ENCODE measurements at regions not wholly inside any gene's neighbourhood (a gene's known extent, or its start where the extent isn't known, plus 50 kb on each side); places are given as distances from the start of the nearest gene placed in this dataset.
"Not testable (repeated sequence)": the region's sequence is repeated elsewhere in the genome, so short reads cannot be mapped to it uniquely, and the experiment has no call there.

GRCh38 chr14:56059054-56059453 is 59.2 kb upstream of the PELI2 start:
- intact Hi-C loops (cut with DNase I), result no loop called here
- ATAC-seq, result no peak
- DNase-seq, result no peak

GRCh38 chr14:56061051-56061450 is 57.2 kb upstream of the PELI2 start:
- Histone ChIP-seq H3K4me3 (no peak overlapping the region), H3K27me3 (no peaks in the 10 kb centered on the region), H3K27ac (no peak overlapping the region), H3K4me1 (no peaks in the 10 kb centered on the region), H3K9me3 (no peaks in the 10 kb centered on the region), H3K36me3 (no peaks in the 10 kb centered on the region)
- WGBS (ENCODE audit: insufficient coverage, low coverage, low lambda C conversion rate, missing lambda C conversion rate), result 55% methylated on average over 4 of the region's 4 CpGs
- ATAC-seq (no peak), DNase-seq (no peak)
- intact Hi-C loops (cut with DNase I), result no loop called here
- TF ChIP-seq POLR2A (IDR thresholded peaks at IDR 0.05) (no peak), CTCF (IDR thresholded peaks at IDR 0.05) (no peak)

More at GRCh38 chr14:56059054-56059453, 59.2 kb upstream of the PELI2 start:
- Histone ChIP-seq H3K36me3 (no peaks in the 10 kb centered on the region), H3K27me3 (no peaks in the 10 kb centered on the region), H3K9me3 (no peaks in the 10 kb centered on the region), H3K4me1 (no peaks in the 10 kb centered on the region), H3K4me3 (no peak overlapping the region), H3K27ac (no peak overlapping the region)
- TF ChIP-seq CTCF (IDR thresholded peaks at IDR 0.05) (no peak), POLR2A (IDR thresholded peaks at IDR 0.05) (no peak)
- WGBS (ENCODE audit: insufficient coverage, low coverage, low lambda C conversion rate, missing lambda C conversion rate), result 15% methylated on average over 3 of the region's 4 CpGs

GRCh38 chr14:56063131-56063530 is 55.1 kb upstream of the PELI2 start:
- Histone ChIP-seq H3K27ac (no peak overlapping the region), H3K27me3 (no peaks in the 10 kb centered on the region), H3K9me3 (no peaks in the 10 kb centered on the region), H3K4me1 (no peaks in the 10 kb centered on the region), H3K36me3 (no peaks in the 10 kb centered on the region), H3K4me3 (no peak overlapping the region)
- no peak for ATAC-seq
- intact Hi-C loops (cut with DNase I), result no loop called here
- TF ChIP-seq POLR2A (IDR thresholded peaks at IDR 0.05), result no peak
- TF ChIP-seq CTCF (IDR thresholded peaks at IDR 0.05), result no peak
- WGBS (ENCODE audit: insufficient coverage, low coverage, low lambda C conversion rate, missing lambda C conversion rate), result 61% methylated on average over 4 of the region's 4 CpGs
- no peak for DNase-seq

GRCh38 chr14:56064513-56064912 is 53.7 kb upstream of the PELI2 start:
- ATAC-seq (no peak), DNase-seq (no peak)
- no peaks in the 10 kb centered on the region for H3K27me3 ChIP-seq
- WGBS (ENCODE audit: insufficient coverage, low coverage, low lambda C conversion rate, missing lambda C conversion rate), result 80% methylated on average over 5 of the region's 5 CpGs
- no peak overlapping the region for H3K4me3 ChIP-seq
- H3K27ac ChIP-seq, result no peak overlapping the region
- no peaks in the 10 kb centered on the region for H3K4me1 ChIP-seq
- no peak for TF ChIP-seq POLR2A (IDR thresholded peaks at IDR 0.05)
- no peak for TF ChIP-seq CTCF (IDR thresholded peaks at IDR 0.05)
- H3K9me3 ChIP-seq, result no peaks in the 10 kb centered on the region
- intact Hi-C loops (cut with DNase I), result no loop called here
- no peaks in the 10 kb centered on the region for H3K36me3 ChIP-seq

- intact Hi-C loops (cut with DNase I); H3K27me3 ChIP-seq; H3K36me3 ChIP-seq; H3K4me3 ChIP-seq; DNase-seq; H3K9me3 ChIP-seq; H3K4me1 ChIP-seq; H3K27ac ChIP-seq; ATAC-seq: not testable (repeated sequence)
- 59% methylated on average over 4 of the region's 4 CpGs for WGBS (ENCODE audit: insufficient coverage, low coverage, low lambda C conversion rate, missing lambda C conversion rate)
Measured at GRCh38 chr14:56065199-56065598, 53.0 kb upstream of the PELI2 start.
